Endothelial cell of umbilical vein (primary cell): ENCODE measurements at regions not wholly inside any gene's neighbourhood (a gene's known extent, or its start where the extent isn't known, plus 50 kb on each side); places are given as distances from the start of the nearest gene placed in this dataset.
"Not testable (repeated sequence)": the region's sequence is repeated elsewhere in the genome, so short reads cannot be mapped to it uniquely, and the experiment has no call there.

Source experiments
- CTCF ChIP-seq, 2 donors: IDR thresholded peaks; 1 replicate in 1 of 2; 2 replicates in 1 of 2; pipeline ENCODE4 v1.5.1; 2011; ENCODE audit warnings: low read length in 2 of 2, mild to moderate bottlenecking in 2 of 2, moderate library complexity in 2 of 2, control low read depth in 1 of 2, inconsistent platforms in 1 of 2, low read depth in 1 of 2; ENCODE audit not compliant: insufficient read depth in 1 of 2; ENCODE audit errors: extremely low read depth in 1 of 2
- EZH2 ChIP-seq: IDR thresholded peaks from 2 replicates; pipeline ENCODE4 v1.6.1; 2012; ENCODE audit warnings: borderline replicate concordance, low read depth, mild to moderate bottlenecking, moderate library complexity, low read length, inconsistent platforms; ENCODE audit not compliant: severe bottlenecking
- FOS ChIP-seq: IDR thresholded peaks from 2 replicates; pipeline ENCODE4 v1.6.1; 2011; ENCODE audit warnings: mild to moderate bottlenecking, low read length, moderate library complexity, borderline replicate concordance; ENCODE audit not compliant: insufficient read depth
- MAX ChIP-seq: IDR thresholded peaks from 2 replicates; pipeline ENCODE4 v1.6.1; 2011; ENCODE audit not compliant: insufficient read depth, insufficient read length
- POLR2A ChIP-seq: IDR thresholded peaks from 2 replicates; pipeline ENCODE4 v1.6.1; 2012; ENCODE audit warnings: low read depth, mild to moderate bottlenecking, control low read depth, low read length

- TF ChIP-seq POLR2A; MAX; EZH2; CTCF (IDR thresholded peaks at IDR 0.05; ENCODE audit: extremely low read depth in 1 of 2, insufficient read depth in 1 of 2, low read depth in 1 of 2, low read length in 2 of 2); FOS: not testable (repeated sequence)
These were observed 471.2 kb upstream of the NDN start for GRCh38 chr15:24158306-24158705.
